Occipital lobe (tissue), 1 donor: ENCODE measurements at regions not wholly inside any gene's neighbourhood (a gene's known extent, or its start where the extent isn't known, plus 50 kb on each side); places are given as distances from the start of the nearest gene placed in this dataset.
"Not testable (repeated sequence)": the region's sequence is repeated elsewhere in the genome, so short reads cannot be mapped to it uniquely, and the experiment has no call there.

Source experiments
- DNase-seq: peaks from one replicate; lab custom pipeline; 2025; lab: John Stamatoyannopoulos, UW

DNA sequence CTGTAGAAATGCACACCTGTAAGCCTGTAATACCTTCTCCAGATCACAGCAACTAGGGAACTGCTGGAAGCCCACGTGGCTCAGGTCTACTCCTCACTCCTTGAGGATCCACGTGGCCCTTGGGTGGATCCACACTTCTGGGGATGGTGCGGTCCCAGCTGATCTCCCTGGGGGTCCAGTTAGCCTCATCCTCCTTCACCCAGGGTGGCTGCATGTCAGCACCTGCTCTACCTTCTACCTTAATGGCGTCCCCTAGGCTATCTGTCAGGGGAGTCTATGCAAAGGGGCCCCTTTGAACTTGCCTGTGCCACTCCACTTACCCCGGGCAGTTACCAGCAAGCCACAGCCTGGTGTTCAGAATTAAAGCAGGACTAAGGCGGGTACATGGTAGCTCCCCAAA lies 284.7 kb downstream of the MYCN start:
- no peak for DNase-seq

DNA sequence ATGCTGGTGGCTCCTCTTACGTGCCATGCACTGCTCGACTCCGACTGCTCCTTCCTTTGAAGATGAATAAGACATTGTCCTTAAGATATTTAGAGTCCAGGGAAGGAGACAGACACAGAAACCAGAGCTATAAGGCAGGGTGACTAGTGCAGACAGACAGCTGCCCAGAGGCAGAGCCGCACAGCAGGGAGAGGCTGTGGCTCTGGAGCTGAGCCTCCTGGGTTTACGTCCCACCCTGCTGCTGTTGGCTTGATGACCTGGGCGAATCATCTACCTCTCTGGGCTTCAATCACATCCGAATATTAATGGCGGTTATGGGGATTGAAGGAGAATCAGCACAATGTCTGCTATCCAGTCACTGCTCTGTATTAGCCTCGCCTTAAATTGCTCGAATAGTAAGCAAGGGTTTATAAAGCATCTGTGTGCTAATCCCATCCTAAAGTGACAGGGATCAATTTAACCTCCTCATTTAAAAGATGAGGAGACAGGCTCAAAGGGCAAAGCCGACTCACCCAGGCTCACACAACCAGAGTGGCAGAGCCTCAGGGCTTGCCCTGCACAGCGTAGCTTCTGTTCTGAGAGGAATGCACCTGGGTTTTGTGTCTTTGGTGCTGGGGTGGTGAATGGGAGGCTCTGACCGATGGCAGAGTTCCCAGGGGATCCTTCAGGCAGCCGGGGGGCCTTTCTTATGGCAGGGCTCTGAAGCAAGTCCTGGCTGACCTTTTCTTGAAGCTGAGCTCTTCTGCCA lies 284.1 kb downstream of the MYCN start:
- no peak for DNase-seq

DNA sequence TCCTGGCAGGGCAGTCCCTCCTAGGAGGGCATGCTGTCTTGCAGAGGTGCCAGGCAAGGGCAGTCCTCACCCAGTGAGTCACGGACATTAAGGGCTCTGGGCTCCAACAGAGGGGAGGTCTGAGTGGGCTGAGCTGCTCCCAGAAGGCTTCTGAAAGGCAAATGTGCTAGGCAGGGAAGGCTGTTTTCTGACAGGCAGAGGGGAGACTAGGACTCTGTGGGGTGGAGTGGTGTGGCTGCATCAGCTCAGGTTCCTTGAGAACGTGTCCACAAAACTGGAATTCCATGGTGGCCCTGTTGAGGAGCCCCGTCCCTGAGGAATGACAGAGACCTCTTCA lies 283.5 kb downstream of the MYCN start:
- DNase-seq, result no peak

DNA sequence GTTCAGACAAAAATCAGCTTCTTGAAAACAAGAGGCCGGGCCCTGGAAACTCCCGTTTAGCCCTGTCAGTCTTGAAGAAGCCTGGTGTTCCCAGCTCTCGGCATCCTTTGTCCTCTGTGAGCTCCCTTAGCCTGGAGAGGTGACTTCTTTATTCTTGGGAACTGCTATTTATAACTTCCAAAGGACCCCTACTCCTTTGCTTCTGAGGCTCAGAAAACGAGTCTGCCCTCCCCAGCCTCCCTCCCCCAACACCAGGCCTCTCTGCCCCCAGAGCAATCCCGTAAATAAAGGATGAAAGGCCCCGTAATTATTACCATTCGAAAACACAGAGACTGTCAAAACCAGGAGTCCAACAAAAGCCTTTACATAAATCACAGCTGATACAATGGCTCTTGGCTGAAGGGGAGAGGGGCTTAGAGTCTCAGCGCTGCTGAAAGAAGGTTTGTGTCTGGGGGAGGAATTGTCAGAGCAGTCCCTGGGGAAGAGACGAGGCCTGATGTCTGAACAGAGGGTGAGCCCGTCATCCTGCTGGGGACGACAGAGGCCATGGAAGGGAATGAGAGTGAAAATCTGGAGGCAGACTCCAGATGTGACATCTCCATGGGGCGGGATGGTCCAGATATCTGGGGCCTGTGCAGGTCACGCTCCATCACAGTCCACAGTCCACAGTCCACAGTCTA lies 283.0 kb downstream of the MYCN start:
- no peak for DNase-seq

DNA sequence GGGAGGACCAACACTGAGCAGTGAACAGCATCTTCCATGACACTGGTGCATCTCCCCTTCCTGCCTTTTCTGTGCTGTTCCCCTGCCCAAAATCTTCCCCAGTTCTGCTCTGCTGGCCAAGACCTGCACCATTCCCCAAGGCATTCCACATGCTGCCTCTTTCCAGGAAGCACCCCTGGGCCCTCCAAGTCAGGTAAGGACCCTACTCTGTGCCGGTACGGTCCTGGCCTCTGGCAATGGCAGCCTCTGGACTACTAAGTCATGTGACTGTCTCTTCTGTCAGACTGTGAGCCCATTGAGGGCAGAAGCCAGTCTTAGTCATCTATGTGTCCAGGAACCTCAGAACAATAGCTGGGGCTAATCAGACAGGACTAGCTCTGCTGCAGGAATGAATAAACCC lies 282.0 kb downstream of the MYCN start:
- DNase-seq, result no peak

DNA sequence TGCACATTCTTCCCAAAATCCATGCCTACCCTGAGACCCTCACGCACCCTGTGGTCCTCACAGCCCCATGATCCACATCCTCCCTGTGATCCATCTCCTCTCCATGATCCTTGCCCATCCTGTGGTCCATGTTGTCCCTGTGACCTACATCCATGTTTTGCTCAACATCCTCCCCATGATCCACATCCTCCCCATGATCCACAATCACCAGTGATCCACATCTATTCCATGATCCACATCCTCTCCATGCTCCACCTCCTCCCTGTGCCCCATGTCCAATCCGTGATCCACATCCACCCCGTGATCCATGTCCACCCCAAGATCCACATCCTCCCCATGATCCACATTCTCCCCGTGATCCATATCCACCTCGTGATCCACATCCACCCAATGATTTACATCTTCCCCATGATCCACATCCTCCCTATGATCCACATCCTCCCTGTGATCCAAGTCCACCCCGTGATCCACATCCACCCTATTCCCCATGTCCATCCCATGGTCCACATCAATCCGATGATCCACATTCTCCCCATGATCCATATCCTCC lies 281.2 kb downstream of the MYCN start:
- DNase-seq, result no peak

DNA sequence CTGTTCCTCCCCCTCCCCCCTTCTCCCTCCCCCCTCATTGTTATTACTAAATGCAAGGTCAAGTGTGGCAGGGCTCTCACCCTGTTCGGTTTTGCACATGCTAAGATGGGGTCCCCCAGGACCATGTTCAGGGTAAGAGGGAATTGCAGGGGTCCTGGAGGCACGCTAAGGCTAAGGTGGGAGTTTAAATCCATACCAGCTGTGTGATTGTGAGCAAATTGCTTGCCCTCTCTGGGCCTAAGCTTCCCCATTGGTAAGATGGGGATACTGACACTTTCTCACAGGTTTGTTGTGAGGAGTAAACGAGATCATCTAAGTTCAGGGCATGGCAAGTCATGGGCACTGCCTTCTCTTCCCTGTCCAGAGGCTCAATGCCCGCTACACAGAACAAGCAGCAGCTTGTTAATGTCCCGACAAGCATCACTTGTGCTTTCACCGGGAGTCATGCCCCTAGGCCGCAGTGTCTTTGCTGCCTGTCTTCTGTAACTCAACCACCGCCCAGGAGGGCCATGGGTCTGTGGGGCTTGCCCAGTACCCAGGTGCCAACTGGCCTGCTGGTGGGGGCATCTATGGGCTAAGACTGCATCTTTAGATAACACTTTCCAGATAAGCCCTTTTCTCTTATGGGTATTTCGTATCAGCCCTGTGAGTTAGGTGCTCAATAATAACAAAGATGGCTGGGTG lies 279.1 kb downstream of the MYCN start:
- no peak for DNase-seq

DNA sequence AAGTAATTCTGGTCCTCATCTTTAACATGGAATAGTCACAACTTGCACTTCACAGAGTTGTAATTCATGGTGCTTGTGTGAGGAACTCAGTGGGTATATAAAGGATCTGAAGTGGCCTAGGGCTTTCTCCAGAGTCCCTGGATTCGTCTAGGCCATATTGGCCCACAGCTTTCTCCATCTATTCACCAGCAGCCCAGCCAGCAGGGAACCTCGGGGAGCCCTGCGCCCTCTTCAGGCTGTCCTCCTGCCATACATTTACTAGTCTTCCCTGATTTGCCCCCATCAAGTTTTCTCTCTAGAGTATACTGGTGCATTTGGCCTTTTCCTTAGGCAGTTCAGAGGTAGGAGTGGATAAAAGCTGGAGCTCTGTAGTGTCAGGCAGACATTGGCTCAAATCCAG lies 278.3 kb downstream of the MYCN start:
- DNase-seq, result no peak

DNA sequence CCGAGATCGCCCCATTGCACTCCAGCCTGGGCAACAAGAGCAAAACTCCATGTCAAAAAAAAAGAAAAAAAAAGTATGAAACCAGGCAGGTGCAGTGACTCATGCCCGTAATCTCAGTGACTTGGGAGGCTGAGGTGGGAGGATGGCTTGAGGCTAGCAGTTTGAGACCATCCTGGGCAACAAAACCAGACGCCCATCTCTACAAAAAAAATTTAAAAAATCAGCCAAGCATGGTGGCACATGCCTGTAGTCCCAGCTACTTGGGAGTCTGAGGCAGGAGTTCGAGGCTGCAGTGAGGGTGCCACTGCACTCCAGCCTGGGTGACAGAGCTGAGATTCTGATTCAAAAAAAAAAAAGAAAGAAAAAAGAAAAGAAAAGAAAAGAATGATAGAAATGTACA lies 277.8 kb downstream of the MYCN start:
- DNase-seq, result no peak

DNA sequence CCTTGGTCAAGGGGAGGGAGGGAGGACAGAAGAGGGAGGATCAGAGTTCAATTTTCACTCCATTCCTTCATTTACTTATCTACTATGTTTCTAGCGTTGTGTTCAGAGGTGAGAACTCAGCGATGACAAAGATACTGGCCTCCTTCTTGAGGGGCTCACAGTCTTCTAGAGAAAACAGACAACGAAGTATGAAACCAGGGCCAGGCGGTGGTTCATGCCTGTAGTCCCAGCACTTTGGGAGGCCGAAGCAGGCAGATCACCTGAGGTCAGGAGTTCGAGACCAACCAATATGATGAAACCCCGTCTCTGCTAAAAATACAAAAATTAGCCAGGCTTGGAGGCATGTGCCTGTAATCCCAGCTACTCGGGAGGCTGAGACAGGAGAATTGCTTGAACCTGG lies 277.4 kb downstream of the MYCN start:
- DNase-seq, result not testable (repeated sequence)

DNA sequence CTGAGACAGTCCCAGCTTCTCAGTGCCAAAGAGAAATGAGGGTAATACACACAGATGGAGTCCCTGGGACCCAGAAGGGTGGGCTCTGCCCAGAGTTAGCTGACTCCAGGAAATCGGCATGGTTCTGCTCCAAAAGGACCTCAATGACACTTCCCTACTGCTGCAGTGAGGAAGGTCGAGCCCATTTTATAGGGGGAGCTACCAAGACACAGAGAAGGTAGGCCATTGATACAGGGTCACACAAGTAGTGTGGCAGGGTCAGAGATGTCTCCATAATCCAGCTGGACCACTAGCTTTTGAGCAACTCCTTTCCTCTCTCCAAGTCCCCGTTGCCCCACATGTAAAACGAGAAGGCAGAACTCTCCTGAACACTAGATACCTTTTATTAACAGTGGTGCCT lies 276.9 kb downstream of the MYCN start:
- no peak for DNase-seq

DNA sequence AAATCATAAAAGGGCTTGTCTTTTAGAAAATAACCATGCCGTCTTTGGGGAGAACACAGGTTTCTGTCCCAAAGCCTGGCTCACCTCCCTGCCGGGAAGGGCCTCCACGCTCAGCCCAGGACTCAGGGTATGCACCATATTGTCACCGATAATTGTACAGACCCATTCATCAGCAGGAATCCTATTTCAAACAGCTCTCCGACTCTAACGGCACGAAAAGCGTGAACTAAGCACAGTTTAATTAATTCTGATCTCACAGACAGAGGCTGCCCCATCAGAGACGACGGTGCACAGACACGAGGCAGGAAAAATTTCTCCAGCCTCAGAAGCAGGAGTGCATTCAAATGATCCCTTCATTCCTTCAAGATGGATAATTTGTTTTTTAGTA lies 276.2 kb downstream of the MYCN start:
- DNase-seq, result no peak

DNA sequence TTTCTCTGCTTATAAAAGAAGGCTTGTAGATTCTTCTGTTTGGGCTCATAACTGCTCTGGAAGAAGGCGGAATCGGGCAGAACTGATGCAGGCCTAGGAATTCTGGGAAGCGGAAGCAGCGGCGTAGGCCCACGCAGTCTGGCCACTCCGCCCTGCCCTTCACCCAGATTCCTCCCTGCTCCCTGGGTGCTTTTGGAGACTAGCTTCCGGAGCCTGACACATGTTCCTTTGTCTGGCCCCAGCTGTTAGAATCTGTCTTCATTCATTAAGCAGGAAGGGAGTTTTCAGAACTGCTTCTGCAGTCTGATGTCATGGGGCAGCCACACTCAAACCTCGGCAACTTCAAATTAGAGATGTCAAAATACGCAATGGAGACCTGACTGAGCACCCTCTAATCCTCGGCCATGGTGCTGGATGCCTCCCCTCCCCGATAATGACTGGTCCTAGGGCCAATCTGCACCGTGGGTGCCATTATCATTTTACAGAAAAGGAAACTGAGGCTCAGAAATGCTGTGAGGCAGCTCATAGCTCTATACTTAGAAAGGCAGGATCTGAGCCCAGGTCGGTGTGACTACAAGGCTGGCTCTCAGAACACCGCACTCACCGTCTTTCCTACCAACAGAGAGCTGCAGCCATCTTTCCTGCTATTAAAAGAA lies 275.7 kb downstream of the MYCN start:
- no peak for DNase-seq

DNA sequence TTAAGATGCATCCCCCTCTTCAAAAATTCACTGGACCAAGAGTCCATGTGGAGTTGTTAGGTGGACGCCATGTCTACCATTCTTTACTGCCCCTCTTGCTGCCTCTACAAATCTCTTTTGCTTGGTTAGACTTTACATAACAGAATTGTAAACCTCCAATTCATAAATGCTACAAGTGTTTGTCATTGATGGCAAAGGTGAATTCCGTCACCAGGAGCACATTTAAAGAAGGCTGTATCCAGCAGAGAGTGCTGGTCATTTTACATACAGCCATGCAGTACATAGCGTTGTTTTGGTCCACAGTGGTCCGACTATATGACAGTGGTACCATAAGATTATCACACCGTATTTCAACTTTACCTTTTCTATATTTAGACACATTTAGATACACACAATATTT lies 274.5 kb downstream of the MYCN start:
- no peak for DNase-seq

DNA sequence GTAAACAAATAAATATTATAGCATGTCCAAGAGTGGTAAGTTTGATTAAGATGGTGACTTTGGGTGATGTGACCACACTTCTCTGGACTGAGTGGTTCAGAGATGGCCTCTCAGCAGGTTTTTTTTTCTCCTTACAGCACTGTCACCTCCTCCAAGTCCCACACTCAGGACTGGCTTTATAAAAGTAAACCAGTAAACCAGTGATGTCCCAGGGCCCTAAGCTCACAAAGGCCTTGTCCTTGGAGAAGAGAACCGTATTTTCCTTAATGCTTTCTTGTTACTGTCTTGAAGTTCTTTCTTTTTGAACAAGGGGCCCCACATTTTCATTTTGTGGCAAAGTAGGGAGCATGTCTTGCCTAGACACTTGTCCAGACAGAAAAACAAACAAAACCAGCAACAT lies 274.0 kb downstream of the MYCN start:
- DNase-seq, result no peak

DNA sequence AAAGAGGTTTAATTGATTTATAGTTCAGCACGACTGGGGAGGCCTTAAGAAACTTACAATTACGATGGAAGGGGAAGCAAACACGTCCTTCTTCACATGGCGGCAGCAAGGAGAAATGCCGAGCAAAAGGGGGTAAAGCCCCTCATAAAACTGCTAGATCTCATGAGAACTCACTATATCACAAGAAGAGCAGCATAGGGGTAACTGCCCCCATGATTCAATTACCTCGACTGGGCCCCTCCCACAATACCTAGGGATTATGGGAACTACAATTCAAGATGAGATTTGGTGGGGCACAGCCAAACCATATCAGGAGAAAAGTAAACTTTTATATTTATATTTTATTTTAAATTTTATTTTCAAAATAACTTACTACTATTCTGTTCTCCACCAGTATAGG lies 272.0 kb downstream of the MYCN start:
- no peak for DNase-seq

DNA sequence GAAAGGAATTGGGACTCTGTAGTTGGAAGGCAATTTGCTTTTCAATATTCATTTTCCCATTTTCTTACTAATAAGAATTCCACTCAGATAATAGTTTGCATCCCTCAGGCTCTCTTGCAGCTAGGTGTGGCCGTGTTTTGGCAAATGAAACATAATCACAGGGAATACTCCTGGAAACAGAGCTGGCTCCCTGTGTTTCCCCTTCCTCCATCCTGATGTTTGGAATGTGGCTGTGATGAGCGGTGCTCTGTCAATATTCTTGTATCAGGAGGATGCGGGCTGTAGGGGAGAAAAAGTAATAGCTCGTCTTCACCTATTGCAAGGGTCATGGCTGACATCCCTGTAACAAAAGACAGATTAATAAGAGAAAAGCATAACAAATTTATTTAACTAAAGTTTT lies 271.0 kb downstream of the MYCN start:
- no peak for DNase-seq

DNA sequence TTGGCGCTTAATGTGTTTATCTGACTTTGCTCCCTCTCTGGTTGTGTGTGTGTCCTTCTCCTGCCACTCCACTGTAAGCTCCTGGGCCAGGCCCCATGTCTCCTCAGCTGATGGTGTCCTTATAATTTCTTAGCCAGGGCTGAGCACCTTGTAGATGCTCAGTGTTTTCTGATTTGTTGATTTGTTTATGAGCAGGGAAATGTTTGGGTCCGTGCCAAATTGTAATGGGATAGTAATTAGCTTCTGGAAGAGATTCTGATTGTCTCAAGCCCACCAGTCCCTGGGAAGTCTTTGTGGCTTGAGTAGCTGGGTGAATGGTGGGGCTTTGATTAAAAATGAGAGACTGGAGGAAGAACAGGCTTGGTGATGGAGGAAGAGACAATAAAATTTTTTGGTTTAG lies 270.5 kb downstream of the MYCN start:
- no peak for DNase-seq

DNA sequence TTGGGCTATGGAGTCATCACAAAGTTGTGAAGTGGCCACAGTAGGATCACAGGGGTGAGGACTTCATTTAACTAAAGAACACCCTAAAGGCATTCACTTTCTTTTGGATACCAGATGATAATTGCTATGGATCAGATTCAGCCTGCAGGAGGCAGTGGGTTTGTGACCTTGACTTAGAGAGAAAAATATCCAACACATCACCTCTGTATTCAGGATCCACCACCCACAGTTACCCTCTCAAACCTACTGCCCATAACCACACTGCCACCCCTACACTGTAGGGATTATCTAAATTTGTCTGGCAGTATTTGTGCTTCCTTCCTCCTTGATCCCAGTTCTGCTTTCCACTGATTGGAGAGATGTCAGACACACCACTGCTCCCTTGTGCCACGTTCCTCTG lies 269.4 kb downstream of the MYCN start:
- DNase-seq, result no peak

DNA sequence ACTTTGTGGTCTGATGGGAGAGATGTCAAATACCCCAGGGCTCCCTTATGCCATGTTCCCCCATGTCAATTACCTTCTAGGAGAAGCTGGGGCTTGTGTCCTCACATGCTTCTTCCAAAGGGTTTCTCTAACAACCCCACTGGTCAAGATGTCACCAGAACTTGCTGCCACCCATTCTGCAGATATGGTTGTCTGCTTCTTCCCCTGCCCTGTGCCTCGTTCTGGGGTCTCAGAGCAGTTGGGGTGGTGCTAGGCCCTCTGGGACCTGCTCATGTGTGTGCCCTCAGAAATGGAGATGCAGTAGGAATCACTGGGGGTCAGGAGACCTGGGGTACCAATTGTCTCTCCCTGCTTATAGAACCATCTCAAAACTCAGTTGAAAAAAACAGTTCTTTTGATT lies 268.6 kb downstream of the MYCN start:
- DNase-seq, result no peak

DNA sequence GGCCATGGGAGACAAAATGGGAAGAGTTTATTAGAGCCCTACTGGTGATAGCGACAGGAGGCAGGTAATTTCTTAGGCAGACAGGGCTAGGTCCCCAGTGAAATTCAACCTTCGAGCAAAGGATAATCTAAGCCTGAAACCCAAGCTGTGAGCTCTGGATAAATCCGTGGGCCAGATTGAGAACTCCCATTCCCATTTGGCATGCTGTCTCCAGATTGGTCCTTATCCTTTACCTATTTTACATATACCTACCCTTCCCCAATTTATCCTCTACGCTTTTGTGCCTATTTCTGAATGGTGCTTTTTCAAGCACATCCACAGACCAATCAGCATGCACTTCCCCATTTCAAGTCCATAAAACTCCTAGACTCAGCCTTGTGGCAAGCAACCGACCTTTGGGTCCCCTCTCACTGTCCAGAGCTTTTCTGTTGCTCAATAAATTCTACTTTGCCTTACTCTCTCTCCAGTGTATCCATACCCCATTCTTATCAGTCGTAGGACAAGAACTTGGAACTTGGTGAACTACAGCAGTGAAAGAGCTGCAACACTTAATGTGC lies 268.0 kb downstream of the MYCN start:
- DNase-seq, result no peak

DNA sequence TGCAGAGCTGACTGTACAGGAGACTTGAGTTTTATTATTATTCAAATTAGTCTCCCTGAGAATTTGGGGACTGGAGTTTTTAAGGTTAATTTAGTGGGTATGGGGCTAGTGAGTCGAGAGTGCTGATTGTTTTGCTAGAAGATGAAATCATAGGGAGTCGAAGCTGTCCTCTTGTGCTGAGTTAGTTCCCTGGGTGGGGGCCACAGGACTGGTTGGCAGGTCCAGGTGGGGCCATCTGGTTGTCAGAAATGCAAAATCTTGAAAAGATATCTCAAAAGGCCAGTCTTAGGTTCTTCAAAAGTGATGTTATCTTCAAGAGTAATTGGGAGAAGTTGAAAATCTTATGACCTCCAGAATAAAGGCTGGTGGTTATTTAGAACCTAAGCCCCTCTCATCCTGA lies 267.3 kb downstream of the MYCN start:
- no peak for DNase-seq
